HG03108 (cell line): ENCODE measurements at regions not wholly inside any gene's neighbourhood (a gene's known extent, or its start where the extent isn't known, plus 50 kb on each side); places are given as distances from the start of the nearest gene placed in this dataset.

Source experiments
- ATAC-seq: cut with Tn5 transposase; IDR thresholded peaks from one replicate; pipeline ENCODE4 v1.9.1; 2021; ENCODE audit warnings: moderate library complexity; ENCODE audit not compliant: unreplicated experiment

- no peak for ATAC-seq
Measured at GRCh38 chr14:101130861-101131260, 227.3 kb upstream of the RTL1 start.

- no peak for ATAC-seq
Measured at GRCh38 chr14:101131451-101131916, 228.0 kb upstream of the RTL1 start.

DNA sequence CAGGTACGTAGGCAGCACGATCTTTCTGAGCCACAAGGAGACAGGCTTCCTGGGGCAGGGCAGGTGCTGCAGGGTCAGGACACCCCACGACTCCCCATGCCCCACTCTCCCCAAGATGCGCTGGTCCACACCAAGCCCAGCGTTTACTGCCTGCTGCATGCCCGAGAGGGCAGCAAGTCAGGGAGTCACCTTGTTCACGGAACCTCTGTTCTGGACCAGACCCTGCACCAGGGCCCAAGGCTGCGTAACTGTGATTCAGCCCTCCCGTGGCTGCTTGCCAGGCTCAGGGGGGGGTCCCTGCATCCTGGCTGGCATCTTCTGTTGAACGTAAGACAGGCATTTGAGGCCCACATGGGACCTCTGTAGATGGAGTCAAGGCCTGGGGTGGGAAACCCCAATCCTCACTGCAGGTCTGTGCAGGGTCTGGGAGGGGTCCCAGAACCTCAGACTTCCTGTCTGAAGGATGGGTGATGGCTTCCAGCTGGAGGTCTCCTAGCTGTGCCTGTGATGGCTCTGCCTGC is 228.6 kb upstream of the RTL1 start:
- no peak for ATAC-seq

DNA sequence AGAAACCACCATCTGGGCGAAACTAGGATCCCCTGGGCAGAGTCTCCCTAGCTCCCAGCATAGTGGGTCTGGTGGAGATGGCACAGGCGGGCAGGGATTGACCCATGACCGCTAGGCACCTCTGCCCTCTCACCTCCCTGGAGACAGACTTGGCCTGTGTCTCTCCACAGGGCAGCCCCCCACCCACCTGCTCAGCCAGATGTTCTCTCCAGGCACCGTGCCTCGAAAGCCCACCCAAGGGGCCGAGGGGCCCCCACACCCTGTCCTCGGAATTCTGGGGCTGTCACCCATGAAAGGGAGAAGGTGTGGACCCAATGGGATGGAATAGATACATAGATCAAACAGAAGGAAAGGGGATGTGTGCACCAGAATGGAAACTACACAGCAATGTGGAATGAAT is 229.1 kb upstream of the RTL1 start:
- no peak for ATAC-seq

DNA sequence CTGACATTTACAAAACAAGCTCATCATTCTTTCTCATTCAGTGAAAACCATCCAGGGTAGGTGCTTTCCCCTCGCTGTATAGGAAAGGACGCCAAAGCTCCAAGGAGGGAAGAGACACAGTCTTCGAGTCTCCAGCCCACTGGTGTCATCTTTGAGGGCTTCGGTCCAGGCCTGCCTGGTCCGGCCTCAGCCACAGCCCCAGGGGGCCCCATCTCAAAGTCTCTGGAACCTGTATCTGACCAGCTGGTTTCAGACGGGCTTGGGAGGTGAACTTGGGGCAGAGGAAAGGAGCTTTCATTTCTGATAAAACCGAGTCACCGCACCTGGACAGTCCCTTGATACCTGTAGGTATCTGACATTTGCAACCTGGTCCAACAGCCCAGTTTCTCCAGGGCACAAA is 229.5 kb upstream of the RTL1 start:
- no peak for ATAC-seq

DNA sequence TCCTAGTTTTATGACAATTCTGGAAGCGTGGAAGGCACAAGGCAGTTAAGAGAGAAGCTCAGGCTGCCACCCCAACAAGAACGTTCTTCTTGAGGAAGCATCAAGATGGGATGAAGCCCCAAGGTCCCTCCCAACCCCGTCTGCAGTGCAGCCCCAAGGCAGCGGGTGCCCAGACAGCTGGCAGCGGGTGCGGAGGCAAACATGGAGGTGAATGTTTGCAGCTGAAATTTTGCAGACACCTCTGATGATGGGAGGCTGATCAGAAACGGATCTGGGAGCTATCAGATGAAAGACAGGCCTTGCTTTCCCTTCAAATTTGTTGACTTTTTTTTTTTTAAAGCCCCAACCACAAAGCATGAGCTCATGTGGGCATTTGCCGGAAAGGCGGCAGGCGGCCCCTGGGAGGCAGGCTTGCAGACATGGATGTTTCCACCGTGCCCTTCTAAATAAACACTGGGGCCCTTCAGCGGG is 230.7 kb upstream of the RTL1 start:
- ATAC-seq, result no peak

DNA sequence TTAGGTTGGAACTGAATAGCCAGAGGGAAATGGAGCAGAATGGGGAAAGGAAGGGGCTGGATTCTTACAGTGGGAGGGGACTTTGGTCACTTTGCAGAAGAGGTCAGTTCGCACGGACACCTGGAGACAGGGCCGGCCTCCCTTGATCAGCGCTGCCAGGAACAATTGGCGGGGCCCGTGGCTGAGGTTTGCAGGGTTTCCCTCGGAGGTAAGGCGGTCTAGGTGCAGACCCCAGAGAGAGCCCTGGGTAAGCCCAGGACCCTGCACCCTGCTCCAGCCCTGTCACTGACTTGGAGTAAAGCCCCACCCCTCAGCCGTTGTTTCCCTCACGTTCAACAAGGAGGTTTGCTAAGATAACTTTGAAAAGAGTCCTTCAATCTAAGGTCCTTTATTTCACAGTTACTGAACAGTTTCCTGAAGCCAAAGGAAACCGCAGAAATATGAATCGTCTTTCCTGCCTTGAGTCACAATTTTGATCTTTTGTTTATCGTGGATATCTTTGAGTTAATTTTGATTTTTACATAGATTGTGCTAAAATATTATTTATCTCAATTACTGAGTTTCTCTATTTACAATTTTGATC is 231.4 kb upstream of the RTL1 start:
- no peak for ATAC-seq

DNA sequence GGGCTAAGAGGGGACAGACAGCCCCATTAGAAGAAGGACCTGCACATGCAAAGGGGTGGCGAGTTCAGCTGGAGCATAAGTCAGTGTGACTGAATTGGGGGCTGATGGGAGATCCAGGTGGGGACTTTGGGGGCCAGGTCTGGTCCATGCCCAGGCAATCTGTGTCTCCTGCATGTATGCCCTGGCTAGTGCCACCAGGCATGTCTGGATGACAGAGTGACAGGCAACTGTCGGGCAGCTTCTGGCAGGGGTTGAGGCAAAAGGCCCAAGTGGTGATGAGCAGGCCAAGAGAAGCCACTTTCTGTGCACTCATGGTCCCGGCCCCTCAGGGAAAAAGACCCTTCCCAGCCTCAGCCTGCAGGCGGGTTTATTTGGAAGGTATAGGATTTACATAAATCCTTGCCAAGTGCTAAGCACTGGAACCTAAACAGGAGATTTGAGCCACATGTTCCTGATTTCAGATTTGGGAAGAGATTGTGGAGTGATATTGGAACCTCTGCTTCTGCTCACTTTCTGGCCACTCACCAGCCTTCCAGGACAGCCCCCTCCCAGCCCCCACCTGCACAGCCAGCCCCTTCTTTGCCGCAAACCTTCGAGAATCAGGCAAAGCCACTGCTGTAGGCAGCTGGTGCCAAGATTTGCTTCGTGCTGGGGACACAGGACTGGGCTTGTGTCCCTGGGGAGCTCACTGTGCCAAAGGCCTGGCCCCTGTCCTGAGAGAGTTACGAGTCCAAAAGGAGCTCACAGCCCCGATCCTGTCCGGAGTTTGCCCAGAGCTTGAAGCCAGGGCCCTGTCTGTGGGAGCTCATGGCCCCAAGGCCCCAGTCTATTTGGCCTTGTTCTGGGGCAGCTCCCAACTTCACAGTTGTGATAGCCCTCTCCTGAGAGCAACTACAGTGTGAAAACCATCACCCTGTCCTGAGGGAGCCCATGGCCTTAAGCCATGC is 232.5 kb upstream of the RTL1 start:
- ATAC-seq, result no peak

- ATAC-seq, result no peak
Measured at GRCh38 chr14:101137234-101137633, 233.7 kb upstream of the RTL1 start.

DNA sequence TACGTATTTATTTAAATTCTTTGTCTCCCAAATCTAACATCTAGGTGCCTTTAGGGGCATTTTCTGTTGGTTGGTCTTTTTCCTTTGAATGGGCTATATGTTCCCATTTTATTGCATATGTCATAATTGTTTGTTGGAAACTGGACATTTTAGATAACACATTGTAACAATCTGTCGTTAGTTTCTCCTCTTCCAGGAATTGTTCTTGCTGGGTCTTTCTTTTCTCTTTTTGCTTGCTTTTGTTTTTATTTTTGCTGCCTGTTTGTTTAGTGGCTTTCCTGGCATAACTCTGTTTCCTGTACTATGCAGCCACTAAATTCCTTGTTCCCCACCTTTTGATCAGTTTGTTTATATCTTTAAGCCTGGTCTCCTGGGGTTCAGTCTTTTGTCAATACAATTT is 244.3 kb upstream of the RTL1 start:
- no peak for ATAC-seq

GRCh38 chr14:101150039-101150610 is 246.6 kb upstream of the RTL1 start:
- ATAC-seq, result no peak

DNA sequence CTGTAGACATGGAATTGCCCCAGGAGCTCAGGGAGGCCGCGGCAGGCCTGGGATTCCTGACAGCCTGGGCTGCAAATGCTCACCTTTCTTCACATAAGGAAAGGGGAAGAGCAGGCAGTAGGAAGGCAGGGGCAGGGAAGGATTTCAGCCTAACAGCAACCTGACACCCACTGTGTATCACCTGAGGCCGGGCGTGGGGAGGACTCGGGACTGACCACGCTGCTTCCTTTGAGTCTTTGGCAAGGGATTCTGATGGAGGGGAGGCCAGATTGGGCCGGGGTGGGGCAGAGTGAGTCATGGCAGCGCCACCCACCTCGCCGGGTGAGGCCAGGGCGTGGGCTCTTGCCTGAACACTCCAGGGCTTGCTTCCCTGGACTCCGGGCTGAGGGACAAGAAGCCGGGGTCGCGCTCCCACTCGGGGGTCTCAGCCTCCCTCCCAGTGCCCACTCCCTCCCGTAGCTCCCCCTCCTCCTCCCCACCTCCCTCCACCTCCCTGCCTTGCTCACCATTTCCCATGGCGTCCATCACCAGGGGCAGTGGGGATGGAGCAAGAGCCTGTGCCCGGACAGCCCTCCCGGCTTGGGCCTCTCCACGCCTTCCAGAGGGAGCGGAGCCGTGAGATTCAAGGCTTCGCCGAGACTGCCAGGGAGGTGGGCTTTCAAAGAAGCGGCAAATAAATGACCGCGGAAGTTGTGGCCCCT is 247.9 kb upstream of the RTL1 start:
- no peak for ATAC-seq

GRCh38 chr14:101151927-101152305 is 248.4 kb upstream of the RTL1 start:
- no peak for ATAC-seq

DNA sequence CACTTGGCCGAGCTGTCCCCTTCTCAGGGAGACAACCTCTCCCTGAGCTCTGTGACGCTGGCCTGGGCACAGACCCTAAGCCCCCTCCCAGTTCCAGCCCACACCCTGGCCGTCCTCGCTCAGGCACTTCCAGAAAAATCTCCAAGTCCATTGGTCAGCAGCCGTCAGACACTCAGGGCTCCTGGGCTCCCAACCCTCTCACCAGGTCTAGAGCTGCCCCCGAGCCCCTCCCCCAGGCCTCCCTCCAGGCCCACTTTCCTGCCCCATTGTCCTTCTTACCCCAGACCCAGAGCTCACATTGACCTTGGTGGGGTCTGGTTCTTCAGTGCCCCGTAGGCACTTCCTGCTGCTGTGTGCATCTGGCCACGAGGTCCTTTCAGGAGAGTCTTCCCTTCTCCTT is 249.3 kb upstream of the RTL1 start:
- no peak for ATAC-seq

DNA sequence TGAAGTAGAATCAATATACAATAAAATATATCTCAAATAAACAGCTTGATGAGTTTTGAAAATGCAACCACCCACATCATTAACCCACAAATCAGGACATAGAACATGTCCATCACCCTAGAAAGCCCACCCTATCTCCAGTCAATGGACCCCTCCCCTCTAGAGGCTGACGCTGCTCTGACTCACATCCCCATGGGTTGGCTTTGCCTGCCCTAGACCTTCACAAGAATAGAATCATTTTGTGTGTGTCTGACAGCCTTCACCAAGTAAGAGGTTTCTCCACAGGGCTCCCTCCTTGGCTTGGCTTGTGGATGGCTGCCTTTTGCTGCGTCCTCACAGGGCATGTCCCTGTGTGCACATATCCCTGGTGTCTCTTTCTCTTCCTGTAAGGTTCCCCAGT is 250.2 kb upstream of the RTL1 start:
- ATAC-seq, result no peak

GRCh38 chr14:101155575-101155974 is 252.1 kb upstream of the RTL1 start:
- no peak for ATAC-seq

DNA sequence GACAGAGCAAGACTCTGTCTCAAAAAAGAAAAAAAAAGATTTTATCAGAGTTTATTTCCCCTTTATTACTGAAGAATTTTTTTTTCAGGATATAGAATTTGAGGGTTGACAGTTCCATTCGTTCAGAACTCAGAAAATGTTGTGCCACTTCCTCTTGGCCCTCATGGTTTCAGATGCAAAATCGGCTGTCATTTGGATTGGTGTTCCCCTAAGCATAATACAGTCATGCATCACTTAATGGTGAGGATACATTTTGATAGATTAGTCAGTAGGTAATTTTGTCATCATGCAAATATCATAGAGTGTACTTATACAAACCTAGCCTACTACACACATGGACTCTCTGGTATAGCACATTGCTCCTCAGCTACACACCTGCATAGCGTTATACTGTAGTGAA is 263.9 kb upstream of the RTL1 start:
- ATAC-seq, result no peak

- no peak for ATAC-seq
Measured at GRCh38 chr14:101169267-101169666, 265.7 kb upstream of the RTL1 start.

GRCh38 chr14:101171650-101172049 is 268.1 kb upstream of the RTL1 start:
- no peak for ATAC-seq

- ATAC-seq, result no peak
Measured at GRCh38 chr14:101173698-101174521, 270.4 kb upstream of the RTL1 start.
